ENCODE measurements at regions not wholly inside any gene's neighbourhood (a gene's known extent, or its start where the extent isn't known, plus 50 kb on each side); places are given as distances from the start of the nearest gene placed in this dataset.

DNA sequence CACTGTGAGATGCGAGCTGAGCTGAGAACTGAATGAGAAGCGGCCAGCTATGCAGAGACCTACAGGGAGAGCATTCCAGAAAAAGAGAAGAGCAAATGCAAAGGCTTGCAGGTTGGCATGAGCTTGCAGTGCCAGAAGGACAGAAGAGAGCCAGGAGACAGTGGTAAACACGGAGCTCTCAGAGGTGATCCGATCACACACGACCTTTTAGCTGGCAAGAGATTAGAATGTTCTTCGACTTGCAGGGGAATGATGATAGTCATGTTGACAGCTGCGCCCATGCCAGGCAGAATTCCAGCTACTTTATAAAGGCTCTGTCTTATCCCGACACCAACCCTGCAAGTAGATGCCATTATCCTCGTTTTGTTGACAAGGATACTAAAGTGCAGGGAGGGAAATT, 256.8 kb downstream of the VRK1 start:
- Mint-ChIP-seq H3K36me3 (no peaks in the 10 kb centered on the region), H3K9me3 (no peaks in the 10 kb centered on the region), H3K4me1 (peaks cover 14% of the 10 kb centered on the region), H3K27me3 (ENCODE audit: low read depth) (no peaks in the 10 kb centered on the region; the same call in 1 of the 2 replicates), H3K4me3 (no peak overlapping the region), H3K27ac (no peak overlapping the region)
- POLR2A ChIA-PET, result no interaction called here
- TF ChIP-seq MXD4 (CRISPR knock-in tag; IDR thresholded peaks at IDR 0.05; ENCODE audit: borderline replicate concordance), result no peak
- TF ChIP-seq NR1H2 (CRISPR knock-in tag; IDR thresholded peaks at IDR 0.05), result no peak
- no peak for TF ChIP-seq ZNF121 (CRISPR knock-in tag; IDR thresholded peaks at IDR 0.05)
- CTCF ChIA-PET, result interaction anchor here (1.0 kb wide), 1 partner anchor 43 kb away, joined by 3 read pairs; no protein-coding TSS in a partner anchor
- no peak for ATAC-seq
- DNase-seq (ENCODE audit: low spot score), result no peak

DNA sequence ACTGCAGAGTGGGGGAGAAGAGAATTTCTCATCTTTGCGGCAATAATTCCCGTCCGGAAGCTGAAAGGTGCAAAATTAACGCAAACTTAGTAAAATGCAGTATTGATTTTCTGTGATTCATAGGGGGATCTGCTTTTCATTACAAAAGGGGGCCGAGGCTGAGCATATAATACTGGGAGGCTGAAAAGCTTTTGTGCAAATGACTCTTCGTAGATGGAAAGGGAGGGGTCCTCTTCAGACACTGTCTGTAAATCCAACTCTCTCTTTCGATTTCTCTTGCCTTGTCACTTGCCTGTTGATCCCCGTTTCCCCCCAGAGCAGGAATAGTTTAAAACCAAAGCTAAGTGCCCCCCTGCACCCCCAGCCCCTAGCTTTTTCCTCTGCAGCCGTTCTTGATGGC, 258.2 kb downstream of the VRK1 start:
- ATAC-seq (no peak), DNase-seq (ENCODE audit: low spot score) (no peak)
- no peaks in the 10 kb centered on the region for H3K36me3 Mint-ChIP-seq
- POLR2A ChIA-PET, result no interaction called here
- H3K4me3 Mint-ChIP-seq, result no peak overlapping the region
- peaks cover 14% of the 10 kb centered on the region for H3K4me1 Mint-ChIP-seq
- no peaks in the 10 kb centered on the region; the same call in 1 of the 2 replicates for H3K27me3 Mint-ChIP-seq (ENCODE audit: low read depth)
- no peaks in the 10 kb centered on the region for H3K9me3 Mint-ChIP-seq
- TF ChIP-seq, protein P1, sequence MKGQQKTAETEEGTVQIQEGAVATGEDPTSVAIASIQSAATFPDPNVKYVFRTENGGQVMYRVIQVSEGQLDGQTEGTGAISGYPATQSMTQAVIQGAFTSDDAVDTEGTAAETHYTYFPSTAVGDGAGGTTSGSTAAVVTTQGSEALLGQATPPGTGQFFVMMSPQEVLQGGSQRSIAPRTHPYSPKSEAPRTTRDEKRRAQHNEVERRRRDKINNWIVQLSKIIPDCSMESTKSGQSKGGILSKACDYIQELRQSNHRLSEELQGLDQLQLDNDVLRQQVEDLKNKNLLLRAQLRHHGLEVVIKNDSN (CRISPR knock-in tag; IDR thresholded peaks at IDR 0.05), result no peak
- TF ChIP-seq, protein P2, sequence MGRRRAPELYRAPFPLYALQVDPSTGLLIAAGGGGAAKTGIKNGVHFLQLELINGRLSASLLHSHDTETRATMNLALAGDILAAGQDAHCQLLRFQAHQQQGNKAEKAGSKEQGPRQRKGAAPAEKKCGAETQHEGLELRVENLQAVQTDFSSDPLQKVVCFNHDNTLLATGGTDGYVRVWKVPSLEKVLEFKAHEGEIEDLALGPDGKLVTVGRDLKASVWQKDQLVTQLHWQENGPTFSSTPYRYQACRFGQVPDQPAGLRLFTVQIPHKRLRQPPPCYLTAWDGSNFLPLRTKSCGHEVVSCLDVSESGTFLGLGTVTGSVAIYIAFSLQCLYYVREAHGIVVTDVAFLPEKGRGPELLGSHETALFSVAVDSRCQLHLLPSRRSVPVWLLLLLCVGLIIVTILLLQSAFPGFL (CRISPR knock-in tag; IDR thresholded peaks at IDR 0.05; ENCODE audit: borderline replicate concordance), result no peak
- TF ChIP-seq CBFB (CRISPR knock-in tag; IDR thresholded peaks at IDR 0.05; ENCODE audit: low read depth), result no peak
- H3K27ac Mint-ChIP-seq, result no peak overlapping the region
- CTCF ChIA-PET, result interaction anchor here (1.0 to 1.5 kb wide), 4 partner anchors 22 to 51 kb away, joined by 3 to 4 read pairs (median 4); no protein-coding TSS in a partner anchor

DNA sequence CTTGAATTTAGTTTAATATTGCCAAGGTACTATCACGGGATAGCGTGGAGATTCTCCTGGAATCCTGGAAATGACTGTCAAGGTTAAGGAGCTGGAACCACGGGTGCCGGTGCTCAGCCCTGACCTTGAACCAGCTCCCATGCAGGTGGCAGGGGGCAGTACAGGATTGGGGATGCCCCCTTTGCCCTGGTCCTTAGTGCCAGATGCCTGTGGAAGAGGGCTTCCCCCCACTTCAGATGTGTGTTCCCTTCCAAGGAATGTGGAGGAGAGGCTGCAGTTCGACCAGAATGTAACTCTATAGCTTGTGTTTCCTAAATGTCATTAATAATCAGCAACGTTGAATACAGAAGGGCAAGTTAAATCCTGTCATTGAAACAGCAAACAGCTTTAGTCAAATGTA, 258.9 kb downstream of the VRK1 start:
- no peaks in the 10 kb centered on the region for H3K36me3 Mint-ChIP-seq
- ChIA-PET POLR2A (interaction anchor here (0.7 kb wide), 1 partner anchor 117 kb away, joined by 4 read pairs; no protein-coding TSS in a partner anchor), CTCF (interaction anchor here (0.8 to 1.5 kb wide), 5 partner anchors 23 to 120 kb away, joined by 3 to 4 read pairs (median 4); no protein-coding TSS in a partner anchor)
- ATAC-seq (peak; percentile 62), DNase-seq (ENCODE audit: low spot score) (no peak)
- H3K4me1 Mint-ChIP-seq, result peaks cover 14% of the 10 kb centered on the region
- H3K27me3 Mint-ChIP-seq (ENCODE audit: low read depth), result no peaks in the 10 kb centered on the region; the same call in 1 of the 2 replicates
- no peaks in the 10 kb centered on the region for H3K9me3 Mint-ChIP-seq
- H3K27ac Mint-ChIP-seq, result no peak overlapping the region
- no peak overlapping the region for H3K4me3 Mint-ChIP-seq
- TF ChIP-seq TEAD1 (CRISPR knock-in tag; IDR thresholded peaks at IDR 0.05) (no peak), NFYB (CRISPR knock-in tag; conservative IDR thresholded peaks at IDR 0.05; ENCODE audit: low read depth) (no peak), ZNF263 (CRISPR knock-in tag; IDR thresholded peaks at IDR 0.05; ENCODE audit: low read depth) (no peak), KAT7 (CRISPR knock-in tag; IDR thresholded peaks at IDR 0.05; ENCODE audit: borderline replicate concordance) (no peak), CREM (CRISPR knock-in tag; IDR thresholded peaks at IDR 0.05) (no peak), FOXP1 (CRISPR knock-in tag; IDR thresholded peaks at IDR 0.05; ENCODE audit: borderline replicate concordance) (no peak), ELF4 (CRISPR knock-in tag; IDR thresholded peaks at IDR 0.05; ENCODE audit: low read depth) (no peak), GTF2I (CRISPR knock-in tag; conservative IDR thresholded peaks at IDR 0.05) (no peak), ZNF317 (CRISPR knock-in tag; IDR thresholded peaks at IDR 0.05; ENCODE audit: borderline replicate concordance, low read depth) (no peak), FOXJ3 (CRISPR knock-in tag; IDR thresholded peaks at IDR 0.05; ENCODE audit: borderline replicate concordance) (no peak), ZNF232 (CRISPR knock-in tag; IDR thresholded peaks at IDR 0.05) (no peak)
- TF ChIP-seq, protein P3, sequence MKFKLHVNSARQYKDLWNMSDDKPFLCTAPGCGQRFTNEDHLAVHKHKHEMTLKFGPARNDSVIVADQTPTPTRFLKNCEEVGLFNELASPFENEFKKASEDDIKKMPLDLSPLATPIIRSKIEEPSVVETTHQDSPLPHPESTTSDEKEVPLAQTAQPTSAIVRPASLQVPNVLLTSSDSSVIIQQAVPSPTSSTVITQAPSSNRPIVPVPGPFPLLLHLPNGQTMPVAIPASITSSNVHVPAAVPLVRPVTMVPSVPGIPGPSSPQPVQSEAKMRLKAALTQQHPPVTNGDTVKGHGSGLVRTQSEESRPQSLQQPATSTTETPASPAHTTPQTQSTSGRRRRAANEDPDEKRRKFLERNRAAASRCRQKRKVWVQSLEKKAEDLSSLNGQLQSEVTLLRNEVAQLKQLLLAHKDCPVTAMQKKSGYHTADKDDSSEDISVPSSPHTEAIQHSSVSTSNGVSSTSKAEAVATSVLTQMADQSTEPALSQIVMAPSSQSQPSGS (CRISPR knock-in tag; IDR thresholded peaks at IDR 0.05; ENCODE audit: borderline replicate concordance, low read depth), result no peak
- TF ChIP-seq, protein P4, sequence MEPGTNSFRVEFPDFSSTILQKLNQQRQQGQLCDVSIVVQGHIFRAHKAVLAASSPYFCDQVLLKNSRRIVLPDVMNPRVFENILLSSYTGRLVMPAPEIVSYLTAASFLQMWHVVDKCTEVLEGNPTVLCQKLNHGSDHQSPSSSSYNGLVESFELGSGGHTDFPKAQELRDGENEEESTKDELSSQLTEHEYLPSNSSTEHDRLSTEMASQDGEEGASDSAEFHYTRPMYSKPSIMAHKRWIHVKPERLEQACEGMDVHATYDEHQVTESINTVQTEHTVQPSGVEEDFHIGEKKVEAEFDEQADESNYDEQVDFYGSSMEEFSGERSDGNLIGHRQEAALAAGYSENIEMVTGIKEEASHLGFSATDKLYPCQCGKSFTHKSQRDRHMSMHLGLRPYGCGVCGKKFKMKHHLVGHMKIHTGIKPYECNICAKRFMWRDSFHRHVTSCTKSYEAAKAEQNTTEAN (CRISPR knock-in tag; IDR thresholded peaks at IDR 0.05), result no peak
- TF ChIP-seq, protein P5, sequence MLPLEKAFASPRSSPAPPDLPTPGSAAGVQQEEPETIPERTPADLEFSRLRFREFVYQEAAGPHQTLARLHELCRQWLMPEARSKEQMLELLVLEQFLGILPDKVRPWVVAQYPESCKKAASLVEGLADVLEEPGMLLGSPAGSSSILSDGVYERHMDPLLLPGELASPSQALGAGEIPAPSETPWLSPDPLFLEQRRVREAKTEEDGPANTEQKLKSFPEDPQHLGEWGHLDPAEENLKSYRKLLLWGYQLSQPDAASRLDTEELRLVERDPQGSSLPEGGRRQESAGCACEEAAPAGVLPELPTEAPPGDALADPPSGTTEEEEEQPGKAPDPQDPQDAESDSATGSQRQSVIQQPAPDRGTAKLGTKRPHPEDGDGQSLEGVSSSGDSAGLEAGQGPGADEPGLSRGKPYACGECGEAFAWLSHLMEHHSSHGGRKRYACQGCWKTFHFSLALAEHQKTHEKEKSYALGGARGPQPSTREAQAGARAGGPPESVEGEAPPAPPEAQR (CRISPR knock-in tag; IDR thresholded peaks at IDR 0.05), result no peak
- TF ChIP-seq, protein P6, sequence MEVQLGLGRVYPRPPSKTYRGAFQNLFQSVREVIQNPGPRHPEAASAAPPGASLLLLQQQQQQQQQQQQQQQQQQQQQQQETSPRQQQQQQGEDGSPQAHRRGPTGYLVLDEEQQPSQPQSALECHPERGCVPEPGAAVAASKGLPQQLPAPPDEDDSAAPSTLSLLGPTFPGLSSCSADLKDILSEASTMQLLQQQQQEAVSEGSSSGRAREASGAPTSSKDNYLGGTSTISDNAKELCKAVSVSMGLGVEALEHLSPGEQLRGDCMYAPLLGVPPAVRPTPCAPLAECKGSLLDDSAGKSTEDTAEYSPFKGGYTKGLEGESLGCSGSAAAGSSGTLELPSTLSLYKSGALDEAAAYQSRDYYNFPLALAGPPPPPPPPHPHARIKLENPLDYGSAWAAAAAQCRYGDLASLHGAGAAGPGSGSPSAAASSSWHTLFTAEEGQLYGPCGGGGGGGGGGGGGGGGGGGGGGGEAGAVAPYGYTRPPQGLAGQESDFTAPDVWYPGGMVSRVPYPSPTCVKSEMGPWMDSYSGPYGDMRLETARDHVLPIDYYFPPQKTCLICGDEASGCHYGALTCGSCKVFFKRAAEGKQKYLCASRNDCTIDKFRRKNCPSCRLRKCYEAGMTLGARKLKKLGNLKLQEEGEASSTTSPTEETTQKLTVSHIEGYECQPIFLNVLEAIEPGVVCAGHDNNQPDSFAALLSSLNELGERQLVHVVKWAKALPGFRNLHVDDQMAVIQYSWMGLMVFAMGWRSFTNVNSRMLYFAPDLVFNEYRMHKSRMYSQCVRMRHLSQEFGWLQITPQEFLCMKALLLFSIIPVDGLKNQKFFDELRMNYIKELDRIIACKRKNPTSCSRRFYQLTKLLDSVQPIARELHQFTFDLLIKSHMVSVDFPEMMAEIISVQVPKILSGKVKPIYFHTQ (CRISPR knock-in tag; IDR thresholded peaks at IDR 0.05), result no peak
- TF ChIP-seq, protein P7, sequence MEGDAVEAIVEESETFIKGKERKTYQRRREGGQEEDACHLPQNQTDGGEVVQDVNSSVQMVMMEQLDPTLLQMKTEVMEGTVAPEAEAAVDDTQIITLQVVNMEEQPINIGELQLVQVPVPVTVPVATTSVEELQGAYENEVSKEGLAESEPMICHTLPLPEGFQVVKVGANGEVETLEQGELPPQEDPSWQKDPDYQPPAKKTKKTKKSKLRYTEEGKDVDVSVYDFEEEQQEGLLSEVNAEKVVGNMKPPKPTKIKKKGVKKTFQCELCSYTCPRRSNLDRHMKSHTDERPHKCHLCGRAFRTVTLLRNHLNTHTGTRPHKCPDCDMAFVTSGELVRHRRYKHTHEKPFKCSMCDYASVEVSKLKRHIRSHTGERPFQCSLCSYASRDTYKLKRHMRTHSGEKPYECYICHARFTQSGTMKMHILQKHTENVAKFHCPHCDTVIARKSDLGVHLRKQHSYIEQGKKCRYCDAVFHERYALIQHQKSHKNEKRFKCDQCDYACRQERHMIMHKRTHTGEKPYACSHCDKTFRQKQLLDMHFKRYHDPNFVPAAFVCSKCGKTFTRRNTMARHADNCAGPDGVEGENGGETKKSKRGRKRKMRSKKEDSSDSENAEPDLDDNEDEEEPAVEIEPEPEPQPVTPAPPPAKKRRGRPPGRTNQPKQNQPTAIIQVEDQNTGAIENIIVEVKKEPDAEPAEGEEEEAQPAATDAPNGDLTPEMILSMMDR (IDR thresholded peaks at IDR 0.05), result no peak

Measured in WTC11 (cell line).